ENCODE measurements at regions not wholly inside any gene's neighbourhood (a gene's known extent, or its start where the extent isn't known, plus 50 kb on each side); places are given as distances from the start of the nearest gene placed in this dataset.
"Not testable (repeated sequence)": the region's sequence is repeated elsewhere in the genome, so short reads cannot be mapped to it uniquely, and the experiment has no call there.

DNA sequence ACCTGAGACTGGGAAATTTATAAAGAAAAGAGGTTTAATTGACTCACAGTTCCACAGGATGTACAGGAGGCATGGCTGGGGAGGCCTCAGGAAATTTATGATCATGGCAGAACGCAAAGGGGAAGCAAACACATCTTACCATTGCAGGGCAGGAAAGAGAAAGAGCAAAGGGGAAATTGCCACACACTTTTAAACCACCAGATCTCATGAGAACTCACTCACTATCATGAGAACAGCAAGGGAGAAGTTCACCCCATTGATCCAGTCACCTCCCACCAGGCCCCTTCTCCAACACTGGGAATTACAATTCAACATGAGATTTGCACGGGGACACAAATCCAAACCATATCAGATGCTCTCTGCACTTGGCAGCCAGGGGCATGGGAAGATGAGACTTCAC lies 592.8 kb downstream of the MATN1 start:
- H3K27ac Mint-ChIP-seq; POLR2A ChIA-PET; CTCF ChIA-PET; H3K27me3 Mint-ChIP-seq; H3K4me1 Mint-ChIP-seq; DNase-seq; H3K9me3 Mint-ChIP-seq; H3K36me3 Mint-ChIP-seq (ENCODE audit: low read depth); H3K4me3 Mint-ChIP-seq: not testable (repeated sequence)

DNA sequence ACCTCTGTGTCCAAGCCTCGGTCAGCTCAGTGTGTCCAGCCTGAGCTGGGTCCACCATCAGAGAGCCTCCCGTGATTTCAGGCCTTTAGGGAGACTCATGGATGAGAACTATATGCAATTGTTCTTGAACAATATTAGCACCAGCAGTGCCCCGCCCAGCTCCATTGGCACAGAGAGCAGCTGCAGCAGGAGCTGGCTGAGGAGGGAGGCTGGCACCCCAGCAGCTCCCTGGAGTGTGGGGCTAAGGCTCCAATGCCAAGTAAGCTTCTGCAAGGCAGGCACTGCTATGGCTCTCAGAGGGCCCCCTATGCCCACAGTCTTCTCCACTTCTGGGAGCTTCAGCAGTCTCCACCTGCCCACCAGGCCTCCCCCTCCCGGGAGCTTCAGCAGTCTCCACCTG lies 593.3 kb downstream of the MATN1 start:
- no peaks in the 10 kb centered on the region for H3K36me3 Mint-ChIP-seq (ENCODE audit: low read depth)
- ChIA-PET CTCF (no interaction called here), POLR2A (no interaction called here)
- H3K4me1 Mint-ChIP-seq: no peaks in the 10 kb centered on the region
- H3K9me3 Mint-ChIP-seq: no peaks in the 10 kb centered on the region
- H3K4me3 Mint-ChIP-seq: no peak overlapping the region
- no peaks in the 10 kb centered on the region for H3K27me3 Mint-ChIP-seq
- H3K27ac Mint-ChIP-seq: no peak overlapping the region
- no peak for DNase-seq

DNA sequence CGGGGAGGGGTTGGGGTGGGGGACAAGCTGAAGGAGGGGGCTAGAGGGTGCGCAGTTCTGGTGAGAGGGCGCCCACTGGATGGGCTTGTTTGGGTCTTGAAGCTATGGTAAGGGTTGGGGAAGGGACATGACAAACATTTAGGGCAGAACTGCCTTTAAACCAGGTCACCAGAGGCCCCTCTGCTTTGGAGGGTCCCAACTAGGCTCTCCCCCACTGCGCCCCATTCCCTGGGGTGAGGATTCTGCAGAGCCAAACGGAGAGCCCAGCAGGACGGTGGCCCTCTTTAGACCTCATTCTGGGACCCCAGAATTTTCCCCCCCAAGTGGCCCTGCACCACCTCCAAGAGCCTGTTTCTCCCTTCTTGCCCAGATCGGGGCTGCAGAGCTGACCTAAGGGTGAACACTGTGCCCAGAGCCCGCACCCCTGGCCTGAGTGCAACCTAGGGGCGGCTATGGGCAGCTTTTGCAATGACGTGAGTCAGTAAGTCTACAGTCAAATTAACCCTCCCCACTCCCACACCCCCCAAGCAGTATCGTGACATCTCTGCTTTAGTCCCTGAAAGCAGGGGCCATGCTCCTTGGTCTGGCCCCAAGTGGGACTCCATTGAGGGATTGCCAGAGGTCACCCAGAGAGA lies 593.8 kb downstream of the MATN1 start:
- H3K27me3 Mint-ChIP-seq: no peaks in the 10 kb centered on the region
- no peak for DNase-seq
- H3K27ac Mint-ChIP-seq: no peak overlapping the region
- H3K36me3 Mint-ChIP-seq (ENCODE audit: low read depth): no peaks in the 10 kb centered on the region
- H3K4me1 Mint-ChIP-seq: no peaks in the 10 kb centered on the region
- no peaks in the 10 kb centered on the region for H3K9me3 Mint-ChIP-seq
- POLR2A ChIA-PET: no interaction called here
- H3K4me3 Mint-ChIP-seq: no peak overlapping the region
- CTCF ChIA-PET: no interaction called here

DNA sequence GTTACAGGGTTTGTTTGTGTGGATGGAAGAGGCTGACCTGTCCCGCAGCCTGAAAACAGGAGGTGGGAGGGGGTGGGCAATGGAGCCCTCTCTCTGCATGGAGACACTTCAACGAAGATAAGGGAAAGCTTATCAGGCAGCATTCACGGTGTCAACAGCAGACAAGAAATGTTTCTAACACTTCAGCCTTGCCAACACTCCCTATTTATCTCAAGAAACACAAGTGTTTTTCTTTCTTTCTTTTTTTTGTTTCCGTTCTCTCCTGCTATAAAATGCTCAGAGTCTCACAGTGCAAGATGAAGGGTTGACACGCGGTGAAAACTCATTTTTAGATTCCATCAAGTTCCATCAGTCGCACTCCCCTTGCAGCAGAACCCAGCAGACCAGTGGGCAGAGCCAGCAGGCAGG lies 594.4 kb downstream of the MATN1 start:
- DNase-seq: no peak
- no peak overlapping the region for H3K27ac Mint-ChIP-seq

DNA sequence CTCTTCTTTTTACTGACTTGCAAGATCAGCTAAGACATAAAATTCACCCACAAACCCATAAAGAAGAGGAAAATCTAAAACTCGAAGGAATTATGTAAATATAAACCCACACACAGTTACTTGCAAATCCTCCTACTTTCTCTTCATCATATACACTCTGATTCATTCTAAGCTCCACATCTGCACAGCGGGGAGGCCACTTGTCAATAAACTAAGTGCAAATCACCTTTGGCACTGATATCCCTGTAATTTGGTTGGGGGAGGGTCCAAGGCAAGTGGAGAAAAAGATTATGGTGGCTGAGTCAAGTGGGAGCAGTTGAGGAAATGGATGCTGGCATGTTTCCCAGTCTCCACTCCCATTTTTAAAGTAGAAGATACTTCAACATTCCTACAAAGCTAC lies 596.5 kb downstream of the MATN1 start:
- Mint-ChIP-seq H3K27me3 (no peaks in the 10 kb centered on the region), H3K27ac (no peak overlapping the region), H3K4me1 (no peaks in the 10 kb centered on the region), H3K9me3 (no peaks in the 10 kb centered on the region), H3K36me3 (ENCODE audit: low read depth) (no peaks in the 10 kb centered on the region), H3K4me3 (no peak overlapping the region)
- no peak for DNase-seq
- ChIA-PET CTCF (no interaction called here), POLR2A (no interaction called here)

More for the DNA sequence above, 594.4 kb downstream of the MATN1 start:
- H3K4me1 Mint-ChIP-seq: no peaks in the 10 kb centered on the region
- H3K36me3 Mint-ChIP-seq (ENCODE audit: low read depth): no peaks in the 10 kb centered on the region
- CTCF ChIA-PET: no interaction called here
- no peaks in the 10 kb centered on the region for H3K27me3 Mint-ChIP-seq
- no peak overlapping the region for H3K4me3 Mint-ChIP-seq
- POLR2A ChIA-PET: no interaction called here
- no peaks in the 10 kb centered on the region for H3K9me3 Mint-ChIP-seq

DNA sequence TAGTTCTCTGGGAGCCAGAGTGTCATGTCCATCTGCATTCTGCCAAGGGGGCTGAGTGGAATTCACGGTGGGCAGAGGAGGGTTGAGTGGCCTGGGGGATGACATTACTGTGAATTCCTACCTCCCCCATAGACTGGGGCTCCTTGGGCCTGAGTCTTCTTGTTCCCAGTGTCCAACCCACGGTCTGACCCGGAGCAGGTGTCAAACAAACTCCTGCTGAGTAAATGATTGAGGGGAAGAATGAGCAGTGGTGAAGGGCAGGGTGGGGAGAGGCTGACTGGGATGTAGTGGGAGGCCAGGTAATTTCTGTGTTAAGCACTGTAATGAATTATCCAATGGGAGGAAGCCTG lies 597.6 kb downstream of the MATN1 start:
- POLR2A ChIA-PET: no interaction called here
- no peak overlapping the region for H3K4me3 Mint-ChIP-seq
- no peaks in the 10 kb centered on the region for H3K27me3 Mint-ChIP-seq
- no peaks in the 10 kb centered on the region for H3K36me3 Mint-ChIP-seq (ENCODE audit: low read depth)
- no peaks in the 10 kb centered on the region for H3K4me1 Mint-ChIP-seq
- H3K9me3 Mint-ChIP-seq: no peaks in the 10 kb centered on the region
- CTCF ChIA-PET: no interaction called here
- no peak for DNase-seq
- H3K27ac Mint-ChIP-seq: no peak overlapping the region

DNA sequence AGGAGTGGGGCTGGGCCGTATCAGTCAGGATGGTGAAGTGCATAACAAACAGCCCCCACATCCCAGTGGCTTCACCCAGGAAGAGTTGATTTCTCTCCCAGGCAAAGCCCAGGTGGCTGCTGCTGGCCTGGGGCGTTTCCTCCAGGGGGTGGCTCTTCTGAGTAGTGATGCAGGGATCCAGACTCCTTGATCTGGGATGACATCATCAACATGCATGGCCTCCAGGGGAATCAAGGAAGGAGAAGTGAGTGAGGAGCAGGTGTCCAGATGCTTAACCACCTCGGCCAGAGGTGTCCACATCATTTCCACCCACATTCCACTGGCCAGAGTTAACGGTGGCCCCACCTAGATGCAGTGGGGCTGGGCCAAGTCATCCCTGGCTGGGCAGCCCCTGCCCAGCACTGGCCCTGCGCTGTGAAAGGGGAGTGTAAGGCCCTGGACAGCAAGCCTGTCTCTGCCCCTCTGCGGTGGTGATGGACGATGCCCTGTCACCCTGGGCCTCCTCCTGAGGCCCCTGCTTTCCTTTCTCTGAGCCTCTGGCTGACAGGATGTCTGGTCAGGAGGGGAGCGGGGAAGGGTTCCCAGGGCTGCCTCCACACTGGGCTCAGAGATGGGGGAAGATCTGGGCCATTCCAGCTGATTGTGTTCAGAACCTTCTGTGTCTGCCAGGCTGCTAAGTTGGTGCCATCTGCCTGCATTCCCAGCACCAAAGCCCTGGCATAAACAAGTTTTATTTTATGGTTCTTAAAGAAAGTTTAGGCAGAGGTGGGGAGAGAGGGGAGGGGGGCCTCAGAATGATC lies 598.2 kb downstream of the MATN1 start:
- ChIA-PET POLR2A (no interaction called here), CTCF (no interaction called here)
- Mint-ChIP-seq H3K27me3 (no peaks in the 10 kb centered on the region), H3K36me3 (ENCODE audit: low read depth) (no peaks in the 10 kb centered on the region), H3K4me3 (no peak overlapping the region), H3K27ac (no peak overlapping the region), H3K9me3 (no peaks in the 10 kb centered on the region), H3K4me1 (no peaks in the 10 kb centered on the region)
- DNase-seq: no peak

DNA sequence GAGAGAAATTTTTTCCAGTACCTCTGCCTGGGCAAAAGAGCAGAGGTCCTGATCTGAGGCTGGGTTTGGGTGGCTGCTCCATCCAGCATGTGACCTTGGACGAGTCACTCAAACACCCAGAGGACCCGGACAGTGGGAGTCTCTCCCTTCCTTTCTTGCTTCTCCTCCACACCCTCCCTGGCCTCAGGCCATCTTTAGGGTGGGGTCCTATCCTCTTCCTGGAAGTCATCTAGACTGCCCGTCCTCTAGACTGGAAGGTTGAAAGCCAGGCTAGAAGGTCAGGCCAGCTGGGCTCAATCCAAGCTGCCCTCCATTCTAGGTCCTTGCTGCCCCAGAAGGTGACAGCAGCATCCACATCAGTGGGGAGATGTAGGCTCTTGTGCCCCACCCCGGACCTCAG lies 599.5 kb downstream of the MATN1 start:
- H3K27me3 Mint-ChIP-seq: no peaks in the 10 kb centered on the region
- CTCF ChIA-PET: no interaction called here
- POLR2A ChIA-PET: no interaction called here
- H3K27ac Mint-ChIP-seq: no peak overlapping the region
- no peak for DNase-seq
- H3K9me3 Mint-ChIP-seq: no peaks in the 10 kb centered on the region
- no peak overlapping the region for H3K4me3 Mint-ChIP-seq
- no peaks in the 10 kb centered on the region for H3K4me1 Mint-ChIP-seq
- no peaks in the 10 kb centered on the region for H3K36me3 Mint-ChIP-seq (ENCODE audit: low read depth)

DNA sequence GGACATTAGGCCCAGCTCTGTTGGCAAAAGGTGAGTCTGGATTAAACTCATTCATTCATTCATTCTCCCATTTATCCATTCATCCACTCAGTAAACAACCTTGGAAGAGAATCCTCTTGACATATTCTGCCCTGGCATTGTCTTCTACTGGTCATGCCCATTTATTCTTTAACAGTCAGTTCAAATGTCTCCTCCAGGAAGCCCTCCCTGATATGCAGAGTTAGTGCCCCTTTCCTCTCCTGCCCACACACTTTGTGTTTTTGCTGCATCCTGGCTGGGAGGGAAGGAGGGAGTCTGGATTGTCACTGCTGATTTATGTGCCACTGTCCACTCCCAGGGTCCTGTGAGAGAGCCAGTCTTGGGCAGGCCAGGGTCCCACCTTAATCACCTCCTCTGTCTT lies 600.3 kb downstream of the MATN1 start:
- Mint-ChIP-seq H3K36me3 (ENCODE audit: low read depth) (no peaks in the 10 kb centered on the region), H3K9me3 (no peaks in the 10 kb centered on the region), H3K4me3 (no peak overlapping the region)

DNA sequence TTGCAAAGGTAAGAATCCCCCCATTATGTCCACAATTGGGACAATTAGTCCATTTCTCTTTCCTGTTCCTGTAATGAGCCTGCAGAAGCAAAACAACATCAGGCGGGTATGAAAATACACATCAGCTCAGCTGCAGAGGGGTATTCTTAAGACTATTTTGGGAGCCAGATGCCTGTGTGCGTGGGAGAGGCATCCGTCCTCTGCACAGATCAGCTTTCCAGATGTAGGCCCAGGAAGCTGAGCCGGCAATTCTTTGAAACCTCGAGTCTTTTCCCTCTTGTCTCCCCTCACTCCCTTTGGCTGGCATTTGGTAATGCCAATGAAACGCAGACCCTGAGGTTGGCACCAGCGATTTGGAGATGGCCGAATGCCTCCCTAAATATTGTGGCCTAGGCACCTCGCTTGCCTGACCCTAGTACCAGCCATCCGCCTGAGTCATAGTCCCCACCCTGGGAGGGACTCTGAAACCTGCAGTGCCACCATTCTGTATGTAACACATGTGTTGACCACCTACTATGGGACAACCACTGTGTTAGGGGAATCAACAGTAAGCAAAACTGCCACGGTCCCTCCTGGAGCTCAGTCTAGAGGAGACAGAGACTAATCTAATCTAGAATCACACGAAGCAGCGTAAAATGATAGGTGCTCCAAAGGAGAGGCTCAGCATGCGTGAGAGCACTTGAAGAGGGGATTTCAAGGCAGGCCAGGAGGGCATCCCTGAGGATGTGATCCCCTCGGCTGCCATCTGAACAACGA lies 603.0 kb downstream of the MATN1 start:
- no peak for DNase-seq
- no peaks in the 10 kb centered on the region for H3K27me3 Mint-ChIP-seq
- no peak overlapping the region for H3K4me3 Mint-ChIP-seq
- H3K27ac Mint-ChIP-seq: no peak overlapping the region
- H3K4me1 Mint-ChIP-seq: no peaks in the 10 kb centered on the region
- ChIA-PET POLR2A (no interaction called here), CTCF (no interaction called here)
- no peaks in the 10 kb centered on the region for H3K36me3 Mint-ChIP-seq (ENCODE audit: low read depth)
- H3K9me3 Mint-ChIP-seq: no peaks in the 10 kb centered on the region

More for the DNA sequence above, 600.3 kb downstream of the MATN1 start:
- CTCF ChIA-PET: no interaction called here
- POLR2A ChIA-PET: no interaction called here
- H3K27ac Mint-ChIP-seq: no peak overlapping the region
- no peaks in the 10 kb centered on the region for H3K27me3 Mint-ChIP-seq
- DNase-seq: no peak
- H3K4me1 Mint-ChIP-seq: no peaks in the 10 kb centered on the region

DNA sequence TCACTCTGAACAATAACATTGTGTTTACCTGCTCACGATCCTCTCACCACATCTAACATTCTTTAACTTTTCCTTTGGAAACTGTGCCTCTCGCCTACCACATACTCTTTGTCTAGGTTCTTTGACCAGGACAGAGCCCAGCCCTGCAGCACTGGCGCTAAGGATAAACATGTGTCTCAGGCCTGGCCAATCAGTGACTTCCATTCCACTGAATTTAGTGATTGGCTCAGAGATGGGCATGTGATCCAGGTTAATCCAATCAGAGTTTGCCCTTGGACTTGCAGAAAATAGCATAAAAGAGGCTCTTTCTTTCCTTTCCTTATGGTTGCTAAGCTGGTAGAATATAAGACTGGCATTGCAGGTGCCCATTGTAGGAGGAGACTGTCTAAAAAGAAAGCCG lies 605.7 kb downstream of the MATN1 start:
- no peaks in the 10 kb centered on the region for H3K9me3 Mint-ChIP-seq
- no peak overlapping the region for H3K4me3 Mint-ChIP-seq
- H3K27me3 Mint-ChIP-seq: peaks cover 3% of the 10 kb centered on the region
- DNase-seq: no peak
- POLR2A ChIA-PET: no interaction called here
- H3K4me1 Mint-ChIP-seq: no peaks in the 10 kb centered on the region
- no peak overlapping the region for H3K27ac Mint-ChIP-seq
- CTCF ChIA-PET: no interaction called here
- no peaks in the 10 kb centered on the region for H3K36me3 Mint-ChIP-seq (ENCODE audit: low read depth)

DNA sequence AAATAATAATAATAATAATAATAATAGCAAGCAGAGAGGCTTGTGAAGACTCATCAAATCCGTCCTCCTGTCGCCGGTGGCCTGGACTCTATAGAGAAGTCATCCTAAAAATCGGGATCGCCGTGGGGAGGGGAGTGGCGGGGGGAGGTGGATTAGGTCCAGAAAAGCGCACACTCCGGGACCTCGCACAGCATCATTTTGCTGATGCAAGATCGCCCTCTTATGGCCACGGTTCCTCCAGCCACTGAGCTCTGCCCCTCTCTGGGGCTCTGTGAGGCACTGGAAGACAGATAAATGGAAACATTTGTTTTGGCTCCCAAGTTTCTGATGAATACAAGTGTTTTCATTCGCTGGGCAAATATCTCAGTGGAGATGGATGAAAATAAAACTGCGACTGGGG lies 612.0 kb downstream of the MATN1 start:
- H3K27ac Mint-ChIP-seq: no peak overlapping the region
- no peak overlapping the region for H3K4me3 Mint-ChIP-seq
- H3K9me3 Mint-ChIP-seq: no peaks in the 10 kb centered on the region
- peaks cover 24% of the 10 kb centered on the region for H3K27me3 Mint-ChIP-seq
- POLR2A ChIA-PET: no interaction called here
- no peak for DNase-seq
- no peaks in the 10 kb centered on the region for H3K36me3 Mint-ChIP-seq (ENCODE audit: low read depth)
- CTCF ChIA-PET: interaction anchor here (0.6 to 1.0 kb wide), 2 partner anchors 269 to 771 kb away, joined by 3 to 4 read pairs; no protein-coding TSS in a partner anchor
- no peaks in the 10 kb centered on the region for H3K4me1 Mint-ChIP-seq

DNA sequence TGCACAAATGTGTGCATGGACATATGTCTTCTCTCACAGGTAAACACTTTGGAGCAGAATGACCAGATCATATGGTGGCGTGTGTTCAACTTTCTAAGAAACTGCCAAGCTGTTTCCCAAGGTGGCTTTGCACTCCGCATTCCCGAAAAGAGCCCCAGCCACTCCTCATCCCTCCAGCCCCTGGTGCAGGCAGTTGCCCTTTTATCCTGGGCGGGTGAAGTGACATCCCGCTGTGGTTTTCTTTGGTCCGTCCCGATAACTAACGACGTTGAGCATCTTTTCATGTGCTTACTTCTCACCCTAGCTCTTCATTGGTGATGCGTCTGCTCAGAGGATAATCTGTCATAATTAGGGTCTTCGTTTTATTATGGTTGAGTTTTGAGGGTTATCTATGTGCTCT lies 612.5 kb downstream of the MATN1 start:
- no peaks in the 10 kb centered on the region for H3K36me3 Mint-ChIP-seq (ENCODE audit: low read depth)
- ChIA-PET POLR2A (no interaction called here), CTCF (interaction anchor here (0.6 to 1.0 kb wide), 2 partner anchors 270 to 770 kb away, joined by 3 to 4 read pairs; no protein-coding TSS in a partner anchor)
- H3K27me3 Mint-ChIP-seq: peaks cover 24% of the 10 kb centered on the region
- DNase-seq: no peak
- H3K27ac Mint-ChIP-seq: no peak overlapping the region
- H3K4me1 Mint-ChIP-seq: no peaks in the 10 kb centered on the region
- no peaks in the 10 kb centered on the region for H3K9me3 Mint-ChIP-seq
- no peak overlapping the region for H3K4me3 Mint-ChIP-seq

DNA sequence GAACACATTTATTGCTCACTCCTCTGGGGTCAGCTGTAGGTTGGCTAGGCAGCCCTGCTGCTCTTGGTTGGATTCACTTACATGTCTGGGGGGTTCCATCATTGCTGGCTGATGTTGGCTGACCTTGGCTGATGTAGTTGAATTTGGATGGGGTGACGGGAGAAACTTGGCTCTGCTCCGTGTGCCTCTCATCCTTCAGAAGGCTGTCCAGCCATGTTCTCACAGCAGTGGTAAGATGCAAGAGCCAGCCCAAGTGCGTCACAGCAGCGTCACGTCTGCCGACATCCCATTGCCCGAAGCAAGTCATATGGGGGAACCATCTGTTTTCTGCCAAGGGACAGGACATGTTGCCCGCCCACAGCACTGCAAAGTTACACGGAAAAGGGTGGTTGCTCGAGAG lies 613.5 kb downstream of the MATN1 start:
- Mint-ChIP-seq H3K27me3 (peaks cover 24% of the 10 kb centered on the region), H3K4me1 (no peaks in the 10 kb centered on the region), H3K9me3 (no peaks in the 10 kb centered on the region), H3K4me3 (no peak overlapping the region), H3K36me3 (ENCODE audit: low read depth) (no peaks in the 10 kb centered on the region), H3K27ac (no peak overlapping the region)
- ChIA-PET POLR2A (no interaction called here), CTCF (no interaction called here)
- DNase-seq: no peak
